Right ventricle myocardium inferior (tissue), 1 donor: ENCODE measurements at regions not wholly inside any gene's neighbourhood (a gene's known extent, or its start where the extent isn't known, plus 50 kb on each side); places are given as distances from the start of the nearest gene placed in this dataset.

ENCODE experiments used
- ATAC-seq: fragments of 200-7000 bp; cut with Tn5 transposase; one replicate; pipeline ENCODE4 v1.9.1; 2020; ENCODE audit warnings: mild to moderate bottlenecking, moderate library complexity
- DNase-seq: peaks from one replicate; pipeline ENCODE4 v3.0.0; 2021; ENCODE audit errors: missing footprints
- intact Hi-C: fragments of 100-400 bp; cut with DNase I; formaldehyde crosslinking; loops from one replicate; pipeline ENCODE4 v1.11.0; 2022
- donor health status: DM: no; HTN: yes; CAD: no; lungs with severe emphysema.

- no peak for DNase-seq
- no peak for ATAC-seq
- intact Hi-C loops: loop anchor here (5.0 kb wide), 2 partner anchors 63 to 283 kb away; partner anchors contain the start of gene TANC1
These were observed 64.6 kb upstream of the TANC1 start for GRCh38 chr2:158903711-158904405.

GRCh38 chr2:158904627-158905177 is 63.7 kb upstream of the TANC1 start:
- no peak for DNase-seq
- ATAC-seq: no peak
- intact Hi-C loops: loop anchor here (5.0 kb wide), 2 partner anchors 63 to 283 kb away; partner anchors contain the start of gene TANC1

- ATAC-seq (no peak), DNase-seq (no peak)
- intact Hi-C loops: no loop called here
These were observed 63.1 kb upstream of the TANC1 start for GRCh38 chr2:158905341-158905740.

- no peak for ATAC-seq
- DNase-seq: no peak
- intact Hi-C loops: no loop called here
These were observed 62.7 kb upstream of the TANC1 start for GRCh38 chr2:158905784-158906183.

GRCh38 chr2:158907926-158908456 is 60.4 kb upstream of the TANC1 start:
- no peak for ATAC-seq
- intact Hi-C loops: no loop called here
- DNase-seq: no peak

GRCh38 chr2:158912112-158912511 is 56.3 kb upstream of the TANC1 start:
- intact Hi-C loops: no loop called here
- no peak for DNase-seq
- no peak for ATAC-seq

- no peak for DNase-seq
- ATAC-seq: no peak
- intact Hi-C loops: no loop called here
These were observed 55.7 kb upstream of the TANC1 start for GRCh38 chr2:158912765-158913164.

GRCh38 chr2:158914066-158914465 is 54.4 kb upstream of the TANC1 start:
- DNase-seq: no peak
- no peak for ATAC-seq
- intact Hi-C loops: no loop called here

GRCh38 chr2:158914731-158915130 is 53.7 kb upstream of the TANC1 start:
- intact Hi-C loops: no loop called here
- ATAC-seq (no peak), DNase-seq (no peak)

- ATAC-seq (no peak), DNase-seq (no peak)
- intact Hi-C loops: no loop called here
These were observed 51.3 kb upstream of the TANC1 start for GRCh38 chr2:158917121-158917520.

GRCh38 chr2:158918452-158918851 is 50.0 kb upstream of the TANC1 start:
- DNase-seq (no peak), ATAC-seq (no peak)
- intact Hi-C loops: no loop called here
